ENCODE measurements at regions not wholly inside any gene's neighbourhood (a gene's known extent, or its start where the extent isn't known, plus 50 kb on each side); places are given as distances from the start of the nearest gene placed in this dataset.

DNA sequence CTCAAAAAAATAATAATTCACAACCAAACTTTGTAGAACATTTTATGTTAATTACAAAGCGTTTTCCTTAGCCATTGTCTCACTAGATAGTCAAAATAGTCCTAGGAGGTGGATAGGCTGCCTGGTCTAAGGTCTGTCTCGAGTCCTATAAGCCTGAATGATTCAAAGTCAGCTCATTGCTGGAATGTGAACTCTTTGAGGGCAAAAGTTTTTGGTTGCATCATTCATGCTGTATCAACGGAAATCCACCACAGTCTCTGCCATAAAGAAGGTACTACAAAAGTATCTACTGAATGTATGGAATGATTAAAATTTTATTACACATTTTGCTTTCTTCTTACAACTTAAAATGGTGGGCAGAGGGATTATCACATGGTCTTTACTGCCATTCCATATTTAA, 387.3 kb upstream of the RARB start:
- TF ChIP-seq, protein P1, sequence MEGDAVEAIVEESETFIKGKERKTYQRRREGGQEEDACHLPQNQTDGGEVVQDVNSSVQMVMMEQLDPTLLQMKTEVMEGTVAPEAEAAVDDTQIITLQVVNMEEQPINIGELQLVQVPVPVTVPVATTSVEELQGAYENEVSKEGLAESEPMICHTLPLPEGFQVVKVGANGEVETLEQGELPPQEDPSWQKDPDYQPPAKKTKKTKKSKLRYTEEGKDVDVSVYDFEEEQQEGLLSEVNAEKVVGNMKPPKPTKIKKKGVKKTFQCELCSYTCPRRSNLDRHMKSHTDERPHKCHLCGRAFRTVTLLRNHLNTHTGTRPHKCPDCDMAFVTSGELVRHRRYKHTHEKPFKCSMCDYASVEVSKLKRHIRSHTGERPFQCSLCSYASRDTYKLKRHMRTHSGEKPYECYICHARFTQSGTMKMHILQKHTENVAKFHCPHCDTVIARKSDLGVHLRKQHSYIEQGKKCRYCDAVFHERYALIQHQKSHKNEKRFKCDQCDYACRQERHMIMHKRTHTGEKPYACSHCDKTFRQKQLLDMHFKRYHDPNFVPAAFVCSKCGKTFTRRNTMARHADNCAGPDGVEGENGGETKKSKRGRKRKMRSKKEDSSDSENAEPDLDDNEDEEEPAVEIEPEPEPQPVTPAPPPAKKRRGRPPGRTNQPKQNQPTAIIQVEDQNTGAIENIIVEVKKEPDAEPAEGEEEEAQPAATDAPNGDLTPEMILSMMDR (tag by site-specific recombination; IDR thresholded peaks at IDR 0.05): no peak
- TF ChIP-seq ZNF560 (tag by site-specific recombination; IDR thresholded peaks at IDR 0.05; ENCODE audit: borderline replicate concordance) (no peak), ZNF114 (tag by site-specific recombination; IDR thresholded peaks at IDR 0.05) (no peak), ZNF248 (tag by site-specific recombination; IDR thresholded peaks at IDR 0.05) (no peak), REPIN1 (tag by site-specific recombination; IDR thresholded peaks at IDR 0.05; ENCODE audit: low read depth) (no peak), MEIS1 (CRISPR knock-in tag; IDR thresholded peaks at IDR 0.05; ENCODE audit: borderline replicate concordance) (no peak), KLF1 (tag by site-specific recombination; IDR thresholded peaks at IDR 0.05) (no peak), ZNF146 (tag by site-specific recombination; IDR thresholded peaks at IDR 0.05) (no peak)
- TF ChIP-seq, protein P2, sequence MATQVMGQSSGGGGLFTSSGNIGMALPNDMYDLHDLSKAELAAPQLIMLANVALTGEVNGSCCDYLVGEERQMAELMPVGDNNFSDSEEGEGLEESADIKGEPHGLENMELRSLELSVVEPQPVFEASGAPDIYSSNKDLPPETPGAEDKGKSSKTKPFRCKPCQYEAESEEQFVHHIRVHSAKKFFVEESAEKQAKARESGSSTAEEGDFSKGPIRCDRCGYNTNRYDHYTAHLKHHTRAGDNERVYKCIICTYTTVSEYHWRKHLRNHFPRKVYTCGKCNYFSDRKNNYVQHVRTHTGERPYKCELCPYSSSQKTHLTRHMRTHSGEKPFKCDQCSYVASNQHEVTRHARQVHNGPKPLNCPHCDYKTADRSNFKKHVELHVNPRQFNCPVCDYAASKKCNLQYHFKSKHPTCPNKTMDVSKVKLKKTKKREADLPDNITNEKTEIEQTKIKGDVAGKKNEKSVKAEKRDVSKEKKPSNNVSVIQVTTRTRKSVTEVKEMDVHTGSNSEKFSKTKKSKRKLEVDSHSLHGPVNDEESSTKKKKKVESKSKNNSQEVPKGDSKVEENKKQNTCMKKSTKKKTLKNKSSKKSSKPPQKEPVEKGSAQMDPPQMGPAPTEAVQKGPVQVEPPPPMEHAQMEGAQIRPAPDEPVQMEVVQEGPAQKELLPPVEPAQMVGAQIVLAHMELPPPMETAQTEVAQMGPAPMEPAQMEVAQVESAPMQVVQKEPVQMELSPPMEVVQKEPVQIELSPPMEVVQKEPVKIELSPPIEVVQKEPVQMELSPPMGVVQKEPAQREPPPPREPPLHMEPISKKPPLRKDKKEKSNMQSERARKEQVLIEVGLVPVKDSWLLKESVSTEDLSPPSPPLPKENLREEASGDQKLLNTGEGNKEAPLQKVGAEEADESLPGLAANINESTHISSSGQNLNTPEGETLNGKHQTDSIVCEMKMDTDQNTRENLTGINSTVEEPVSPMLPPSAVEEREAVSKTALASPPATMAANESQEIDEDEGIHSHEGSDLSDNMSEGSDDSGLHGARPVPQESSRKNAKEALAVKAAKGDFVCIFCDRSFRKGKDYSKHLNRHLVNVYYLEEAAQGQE (tag by site-specific recombination; IDR thresholded peaks at IDR 0.05): no peak
- TF ChIP-seq, protein P3, sequence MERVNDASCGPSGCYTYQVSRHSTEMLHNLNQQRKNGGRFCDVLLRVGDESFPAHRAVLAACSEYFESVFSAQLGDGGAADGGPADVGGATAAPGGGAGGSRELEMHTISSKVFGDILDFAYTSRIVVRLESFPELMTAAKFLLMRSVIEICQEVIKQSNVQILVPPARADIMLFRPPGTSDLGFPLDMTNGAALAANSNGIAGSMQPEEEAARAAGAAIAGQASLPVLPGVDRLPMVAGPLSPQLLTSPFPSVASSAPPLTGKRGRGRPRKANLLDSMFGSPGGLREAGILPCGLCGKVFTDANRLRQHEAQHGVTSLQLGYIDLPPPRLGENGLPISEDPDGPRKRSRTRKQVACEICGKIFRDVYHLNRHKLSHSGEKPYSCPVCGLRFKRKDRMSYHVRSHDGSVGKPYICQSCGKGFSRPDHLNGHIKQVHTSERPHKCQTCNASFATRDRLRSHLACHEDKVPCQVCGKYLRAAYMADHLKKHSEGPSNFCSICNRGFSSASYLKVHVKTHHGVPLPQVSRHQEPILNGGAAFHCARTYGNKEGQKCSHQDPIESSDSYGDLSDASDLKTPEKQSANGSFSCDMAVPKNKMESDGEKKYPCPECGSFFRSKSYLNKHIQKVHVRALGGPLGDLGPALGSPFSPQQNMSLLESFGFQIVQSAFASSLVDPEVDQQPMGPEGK (tag by site-specific recombination; IDR thresholded peaks at IDR 0.05): no peak
- TF ChIP-seq, protein P4, sequence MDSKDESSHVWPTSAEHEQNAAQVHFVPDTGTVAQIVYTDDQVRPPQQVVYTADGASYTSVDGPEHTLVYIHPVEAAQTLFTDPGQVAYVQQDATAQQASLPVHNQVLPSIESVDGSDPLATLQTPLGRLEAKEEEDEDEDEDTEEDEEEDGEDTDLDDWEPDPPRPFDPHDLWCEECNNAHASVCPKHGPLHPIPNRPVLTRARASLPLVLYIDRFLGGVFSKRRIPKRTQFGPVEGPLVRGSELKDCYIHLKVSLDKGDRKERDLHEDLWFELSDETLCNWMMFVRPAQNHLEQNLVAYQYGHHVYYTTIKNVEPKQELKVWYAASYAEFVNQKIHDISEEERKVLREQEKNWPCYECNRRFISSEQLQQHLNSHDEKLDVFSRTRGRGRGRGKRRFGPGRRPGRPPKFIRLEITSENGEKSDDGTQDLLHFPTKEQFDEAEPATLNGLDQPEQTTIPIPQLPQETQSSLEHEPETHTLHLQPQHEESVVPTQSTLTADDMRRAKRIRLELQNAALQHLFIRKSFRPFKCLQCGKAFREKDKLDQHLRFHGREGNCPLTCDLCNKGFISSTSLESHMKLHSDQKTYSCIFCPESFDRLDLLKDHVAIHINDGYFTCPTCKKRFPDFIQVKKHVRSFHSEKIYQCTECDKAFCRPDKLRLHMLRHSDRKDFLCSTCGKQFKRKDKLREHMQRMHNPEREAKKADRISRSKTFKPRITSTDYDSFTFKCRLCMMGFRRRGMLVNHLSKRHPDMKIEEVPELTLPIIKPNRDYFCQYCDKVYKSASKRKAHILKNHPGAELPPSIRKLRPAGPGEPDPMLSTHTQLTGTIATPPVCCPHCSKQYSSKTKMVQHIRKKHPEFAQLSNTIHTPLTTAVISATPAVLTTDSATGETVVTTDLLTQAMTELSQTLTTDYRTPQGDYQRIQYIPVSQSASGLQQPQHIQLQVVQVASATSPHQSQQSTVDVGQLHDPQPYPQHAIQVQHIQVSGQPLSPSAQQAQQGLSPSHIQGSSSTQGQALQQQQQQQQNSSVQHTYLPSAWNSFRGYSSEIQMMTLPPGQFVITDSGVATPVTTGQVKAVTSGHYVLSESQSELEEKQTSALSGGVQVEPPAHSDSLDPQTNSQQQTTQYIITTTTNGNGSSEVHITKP (tag by site-specific recombination; IDR thresholded peaks at IDR 0.05): no peak

All from HEK293 (cell line).